IPS-18c (cell line): ENCODE measurements at regions not wholly inside any gene's neighbourhood (a gene's known extent, or its start where the extent isn't known, plus 50 kb on each side); places are given as distances from the start of the nearest gene placed in this dataset.

Source experiments
- H3K4me3 ChIP-seq: 2 replicates; pipeline ENCODE4 v1.7.0; 2013; ENCODE audit warnings: low read depth, mild to moderate bottlenecking, low read length, moderate library complexity; ENCODE audit not compliant: insufficient read depth
- H3K9me3 ChIP-seq: one replicate; pipeline ENCODE4 v1.6.1; 2013; ENCODE audit warnings: mild to moderate bottlenecking, low read length, moderate library complexity; ENCODE audit not compliant: control insufficient read depth, insufficient read depth

DNA sequence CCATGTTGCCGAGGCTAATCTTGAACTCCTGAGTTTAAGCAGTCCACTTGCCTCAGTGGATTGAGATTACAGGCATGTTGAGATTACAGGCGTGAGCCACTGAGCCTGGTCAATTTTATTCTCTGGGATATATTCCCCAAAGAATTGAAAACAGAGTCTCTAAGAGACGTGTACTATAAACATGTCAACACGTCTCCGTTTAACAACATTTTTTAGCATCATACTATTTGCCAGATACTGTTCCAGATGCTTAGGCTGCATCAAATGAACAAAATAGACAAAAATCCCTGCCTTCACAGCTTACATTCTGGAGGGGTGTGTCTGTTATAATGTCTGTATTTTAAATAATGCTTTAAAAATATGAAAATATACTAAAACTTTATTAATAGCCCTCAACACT, 54.1 kb upstream of the PRKG1 start:
- Histone ChIP-seq H3K9me3 (no peaks in the 10 kb centered on the region), H3K4me3 (no peak overlapping the region)

DNA sequence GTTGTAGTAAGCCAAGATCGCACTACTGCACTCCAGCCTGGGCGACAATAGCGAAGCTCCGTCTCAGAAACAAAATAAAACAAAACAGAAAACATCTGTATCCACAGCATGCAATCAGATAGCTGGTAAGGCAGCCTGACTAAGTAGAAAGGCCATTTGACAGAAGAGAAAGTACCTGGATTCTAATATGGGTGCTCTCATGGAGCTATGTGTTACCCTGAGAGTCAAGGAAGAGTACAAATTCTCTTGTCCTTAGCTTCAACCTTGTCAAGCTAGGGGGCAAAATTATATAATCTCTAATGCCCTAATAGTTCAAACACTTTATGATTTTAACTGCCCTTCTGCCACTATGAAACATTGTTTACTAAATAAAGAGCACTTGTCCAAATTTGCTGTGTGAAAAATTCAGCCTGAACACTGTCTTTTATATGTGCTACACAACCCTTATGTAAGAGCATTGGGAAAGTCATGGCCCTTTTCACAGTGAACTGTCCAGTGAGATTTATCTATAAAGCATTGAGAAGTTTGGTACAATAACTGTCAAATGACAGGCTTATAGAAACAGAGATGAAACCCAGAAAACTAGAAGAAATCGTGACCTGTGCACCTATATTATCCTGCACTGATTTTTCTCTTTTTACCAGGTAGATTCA, 51.2 kb upstream of the PRKG1 start:
- Histone ChIP-seq H3K9me3 (no peaks in the 10 kb centered on the region), H3K4me3 (no peak overlapping the region)

DNA sequence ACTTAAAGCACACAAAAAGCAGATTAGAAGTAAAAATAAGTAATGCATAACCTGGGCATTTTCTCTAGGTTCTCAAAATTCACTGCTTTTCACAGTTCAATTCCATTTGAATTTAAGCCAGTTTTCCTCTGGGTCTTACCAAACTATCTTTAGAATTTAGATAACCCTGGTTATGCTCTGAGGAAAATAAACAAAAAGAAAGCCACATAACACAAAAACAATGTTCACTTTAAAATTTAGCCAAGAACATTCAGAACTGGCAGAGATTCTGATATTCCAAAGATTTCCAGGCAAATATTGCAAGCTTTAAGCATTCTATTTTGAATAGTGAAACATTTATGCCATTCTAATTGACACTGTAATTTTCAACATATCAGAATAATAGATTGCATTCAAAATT, 50.7 kb upstream of the PRKG1 start:
- H3K9me3 ChIP-seq: no peaks in the 10 kb centered on the region
- no peak overlapping the region for H3K4me3 ChIP-seq
